ENCODE measurements at regions not wholly inside any gene's neighbourhood (a gene's known extent, or its start where the extent isn't known, plus 50 kb on each side); places are given as distances from the start of the nearest gene placed in this dataset.

- no peak for DNase-seq
- H3K4me3 Mint-ChIP-seq (ENCODE audit: low read depth, unreplicated experiment) = no peak overlapping the region
- H3K9me3 Mint-ChIP-seq (ENCODE audit: low read depth, unreplicated experiment) = no peaks in the 10 kb centered on the region
- TF ChIP-seq, protein P1, sequence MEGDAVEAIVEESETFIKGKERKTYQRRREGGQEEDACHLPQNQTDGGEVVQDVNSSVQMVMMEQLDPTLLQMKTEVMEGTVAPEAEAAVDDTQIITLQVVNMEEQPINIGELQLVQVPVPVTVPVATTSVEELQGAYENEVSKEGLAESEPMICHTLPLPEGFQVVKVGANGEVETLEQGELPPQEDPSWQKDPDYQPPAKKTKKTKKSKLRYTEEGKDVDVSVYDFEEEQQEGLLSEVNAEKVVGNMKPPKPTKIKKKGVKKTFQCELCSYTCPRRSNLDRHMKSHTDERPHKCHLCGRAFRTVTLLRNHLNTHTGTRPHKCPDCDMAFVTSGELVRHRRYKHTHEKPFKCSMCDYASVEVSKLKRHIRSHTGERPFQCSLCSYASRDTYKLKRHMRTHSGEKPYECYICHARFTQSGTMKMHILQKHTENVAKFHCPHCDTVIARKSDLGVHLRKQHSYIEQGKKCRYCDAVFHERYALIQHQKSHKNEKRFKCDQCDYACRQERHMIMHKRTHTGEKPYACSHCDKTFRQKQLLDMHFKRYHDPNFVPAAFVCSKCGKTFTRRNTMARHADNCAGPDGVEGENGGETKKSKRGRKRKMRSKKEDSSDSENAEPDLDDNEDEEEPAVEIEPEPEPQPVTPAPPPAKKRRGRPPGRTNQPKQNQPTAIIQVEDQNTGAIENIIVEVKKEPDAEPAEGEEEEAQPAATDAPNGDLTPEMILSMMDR (IDR thresholded peaks at IDR 0.05; ENCODE audit: unreplicated experiment) = no peak
- H3K27ac Mint-ChIP-seq (ENCODE audit: unreplicated experiment) = no peak overlapping the region
- no peaks in the 10 kb centered on the region for H3K36me3 Mint-ChIP-seq (ENCODE audit: insufficient read depth, unreplicated experiment)
- CTCF ChIA-PET = no interaction called here
- no TSS peak for BruUV-seq (replicated peaks)
- intact Hi-C loops (cut with micrococcal nuclease; ENCODE audit: unreplicated experiment) = no loop called here
- peaks cover 10% of the 10 kb centered on the region for H3K4me1 Mint-ChIP-seq (ENCODE audit: low read depth, unreplicated experiment)
- no peaks in the 10 kb centered on the region for H3K27me3 Mint-ChIP-seq (ENCODE audit: unreplicated experiment)
Observed at GRCh38 chr13:40381935-40382764, 284.3 kb downstream of the FOXO1 start.

- CTCF ChIA-PET = no interaction called here
- H3K27me3 Mint-ChIP-seq (ENCODE audit: unreplicated experiment) = no peaks in the 10 kb centered on the region
- intact Hi-C loops (cut with micrococcal nuclease; ENCODE audit: unreplicated experiment) = no loop called here
- no peak overlapping the region for H3K27ac Mint-ChIP-seq (ENCODE audit: unreplicated experiment)
- no TSS peak for BruUV-seq (replicated peaks)
- no peak overlapping the region for H3K4me3 Mint-ChIP-seq (ENCODE audit: low read depth, unreplicated experiment)
- no peaks in the 10 kb centered on the region for H3K9me3 Mint-ChIP-seq (ENCODE audit: low read depth, unreplicated experiment)
- peaks cover 11% of the 10 kb centered on the region for H3K4me1 Mint-ChIP-seq (ENCODE audit: low read depth, unreplicated experiment)
- no peaks in the 10 kb centered on the region for H3K36me3 Mint-ChIP-seq (ENCODE audit: insufficient read depth, unreplicated experiment)
- DNase-seq = no peak
- TF ChIP-seq, protein P1 (IDR thresholded peaks at IDR 0.05; ENCODE audit: unreplicated experiment) = no peak
Observed at GRCh38 chr13:40383132-40383531, 283.3 kb downstream of the FOXO1 start.

GRCh38 chr13:40383885-40384284 is 282.6 kb downstream of the FOXO1 start:
- intact Hi-C loops (cut with micrococcal nuclease; ENCODE audit: unreplicated experiment) = no loop called here
- H3K27ac Mint-ChIP-seq (ENCODE audit: unreplicated experiment) = no peak overlapping the region
- no TSS peak for BruUV-seq (replicated peaks)

DNA sequence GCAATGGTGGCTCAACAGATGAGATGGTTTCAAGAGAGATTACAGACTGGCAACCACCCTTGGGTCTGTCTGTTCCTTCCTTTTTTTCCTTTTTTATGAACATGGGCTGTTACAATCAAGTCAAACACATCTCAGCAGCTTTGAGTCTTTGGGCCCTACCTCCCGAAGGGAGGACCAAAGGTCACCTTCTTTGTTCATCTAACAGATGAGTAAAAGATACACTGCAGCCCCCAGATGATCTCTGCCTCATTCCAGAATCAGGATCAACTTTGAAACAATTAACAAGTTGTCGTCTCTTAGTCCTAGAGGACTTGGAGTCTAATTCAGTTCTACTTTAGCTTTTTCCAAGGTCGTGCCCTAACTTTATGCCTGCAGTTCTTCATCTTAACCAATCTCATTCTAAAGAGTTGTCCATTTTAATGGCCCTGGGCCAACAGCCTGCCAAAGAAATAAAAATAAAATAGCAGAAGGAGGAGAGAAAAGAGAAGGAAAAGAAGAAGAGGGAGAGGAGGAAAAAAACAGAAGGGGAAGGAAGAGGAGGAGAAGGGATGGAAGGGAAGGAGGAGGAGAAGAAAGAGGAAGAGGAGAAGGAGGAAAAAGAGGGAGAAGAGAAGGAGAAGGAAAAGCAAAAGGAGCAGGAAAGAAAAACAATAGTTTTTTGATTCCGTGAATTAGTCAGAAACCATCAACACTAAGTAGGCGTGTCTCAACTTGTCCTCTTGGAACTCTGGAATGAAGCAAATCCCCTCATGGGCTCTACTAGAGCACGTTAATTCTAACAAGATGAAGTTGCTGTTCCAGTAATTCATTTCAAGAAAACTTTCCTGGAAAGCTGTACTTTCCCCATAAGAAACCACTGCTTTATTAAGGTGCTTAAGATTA is 281.2 kb downstream of the FOXO1 start:
- intact Hi-C loops (cut with micrococcal nuclease; ENCODE audit: unreplicated experiment) = no loop called here
- TF ChIP-seq, protein P1 (IDR thresholded peaks at IDR 0.05; ENCODE audit: unreplicated experiment) = no peak
- Mint-ChIP-seq H3K9me3 (ENCODE audit: low read depth, unreplicated experiment) (no peaks in the 10 kb centered on the region), H3K27ac (ENCODE audit: unreplicated experiment) (no peak overlapping the region), H3K4me1 (ENCODE audit: low read depth, unreplicated experiment) (peaks cover 11% of the 10 kb centered on the region), H3K4me3 (ENCODE audit: low read depth, unreplicated experiment) (no peak overlapping the region), H3K36me3 (ENCODE audit: insufficient read depth, unreplicated experiment) (no peaks in the 10 kb centered on the region), H3K27me3 (ENCODE audit: unreplicated experiment) (no peaks in the 10 kb centered on the region)
- no TSS peak for BruUV-seq (replicated peaks)
- CTCF ChIA-PET = no interaction called here
- DNase-seq = no peak

More at GRCh38 chr13:40383885-40384284, 282.6 kb downstream of the FOXO1 start:
- Mint-ChIP-seq H3K4me1 (ENCODE audit: low read depth, unreplicated experiment) (peaks cover 11% of the 10 kb centered on the region), H3K27me3 (ENCODE audit: unreplicated experiment) (no peaks in the 10 kb centered on the region), H3K36me3 (ENCODE audit: insufficient read depth, unreplicated experiment) (no peaks in the 10 kb centered on the region), H3K9me3 (ENCODE audit: low read depth, unreplicated experiment) (no peaks in the 10 kb centered on the region), H3K4me3 (ENCODE audit: low read depth, unreplicated experiment) (no peak overlapping the region)
- CTCF ChIA-PET = no interaction called here
- TF ChIP-seq, protein P1 (IDR thresholded peaks at IDR 0.05; ENCODE audit: unreplicated experiment) = no peak
- no peak for DNase-seq

Measured in Calu3 (cell line).